ENCODE measurements at regions not wholly inside any gene's neighbourhood (a gene's known extent, or its start where the extent isn't known, plus 50 kb on each side); places are given as distances from the start of the nearest gene placed in this dataset.

GRCh38 chr6:18550119-18550518 is 163.0 kb downstream of the RNF144B start:
- TF ChIP-seq POLR2AphosphoS5 (IDR thresholded peaks at IDR 0.05; ENCODE audit: low read depth, low read length) (no peak), POLR2A (IDR thresholded peaks at IDR 0.05; ENCODE audit: low read depth, low read length) (no peak)
